GM21529 (cell line): ENCODE measurements at regions not wholly inside any gene's neighbourhood (a gene's known extent, or its start where the extent isn't known, plus 50 kb on each side); places are given as distances from the start of the nearest gene placed in this dataset.
"Not testable (repeated sequence)": the region's sequence is repeated elsewhere in the genome, so short reads cannot be mapped to it uniquely, and the experiment has no call there.

Experiments used
- ATAC-seq: cut with Tn5 transposase; IDR thresholded peaks from one replicate; pipeline ENCODE4 v1.9.1; 2021; ENCODE audit not compliant: unreplicated experiment

DNA sequence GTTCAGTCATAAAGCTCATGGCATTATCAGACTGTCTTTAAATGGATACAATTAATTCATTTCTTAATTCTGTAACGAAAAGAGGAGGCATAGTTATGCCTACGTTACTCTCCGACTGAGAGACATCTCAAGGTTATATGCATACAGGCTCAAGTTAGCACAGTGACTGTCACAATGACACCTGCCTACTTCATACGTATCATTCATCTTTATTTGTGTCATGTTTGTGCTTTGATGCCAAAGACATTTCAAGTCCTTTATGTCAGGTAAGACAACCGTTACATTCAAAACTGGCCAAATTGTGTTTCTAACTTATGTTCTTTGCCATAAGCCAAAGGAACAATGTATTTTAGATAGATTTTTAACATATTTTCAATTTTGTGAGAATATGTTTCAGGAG, 328.8 kb upstream of the NRG3 start:
- ATAC-seq = no peak

GRCh38 chr10:81548160-81548559, 326.8 kb upstream of the NRG3 start:
- ATAC-seq = no peak

DNA sequence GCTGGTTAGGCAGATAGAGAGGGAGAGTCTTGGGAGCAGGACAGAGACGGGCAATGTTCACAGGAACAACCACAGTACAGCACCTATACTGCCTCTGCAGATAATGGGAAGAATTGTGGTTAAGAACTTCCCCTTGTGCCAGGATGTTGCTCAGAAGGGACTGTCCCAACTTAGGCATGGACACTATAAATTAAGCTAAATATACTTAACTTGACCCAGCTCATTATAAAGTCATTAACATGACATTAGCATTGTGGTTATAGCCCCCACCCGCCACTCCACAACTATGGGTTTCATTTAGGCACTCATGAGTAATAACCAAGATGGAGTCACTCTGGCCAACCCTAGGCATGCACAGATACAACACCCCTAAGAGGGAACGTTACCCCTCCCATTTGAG, 310.9 kb upstream of the NRG3 start:
- ATAC-seq = no peak

DNA sequence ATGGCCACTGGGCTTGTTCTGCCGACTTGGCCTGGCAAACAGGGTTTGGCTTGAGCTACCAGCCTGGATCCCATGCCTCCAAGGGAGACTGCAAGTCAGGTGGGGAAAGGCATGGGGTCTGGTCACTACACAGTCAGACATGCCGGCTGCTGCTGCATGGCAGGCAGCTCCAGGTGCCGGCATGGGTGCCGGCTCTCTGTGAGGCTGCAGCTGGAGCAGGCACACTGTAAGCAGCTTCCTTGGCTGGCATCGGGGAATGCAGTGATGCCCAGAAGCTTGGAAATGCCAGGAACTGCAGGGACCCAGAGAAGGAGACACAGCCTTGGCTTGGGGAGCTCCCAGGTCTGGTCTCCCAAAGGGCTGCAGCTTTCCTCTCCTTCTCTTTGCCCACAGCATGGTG, 305.5 kb upstream of the NRG3 start:
- ATAC-seq = no peak

DNA sequence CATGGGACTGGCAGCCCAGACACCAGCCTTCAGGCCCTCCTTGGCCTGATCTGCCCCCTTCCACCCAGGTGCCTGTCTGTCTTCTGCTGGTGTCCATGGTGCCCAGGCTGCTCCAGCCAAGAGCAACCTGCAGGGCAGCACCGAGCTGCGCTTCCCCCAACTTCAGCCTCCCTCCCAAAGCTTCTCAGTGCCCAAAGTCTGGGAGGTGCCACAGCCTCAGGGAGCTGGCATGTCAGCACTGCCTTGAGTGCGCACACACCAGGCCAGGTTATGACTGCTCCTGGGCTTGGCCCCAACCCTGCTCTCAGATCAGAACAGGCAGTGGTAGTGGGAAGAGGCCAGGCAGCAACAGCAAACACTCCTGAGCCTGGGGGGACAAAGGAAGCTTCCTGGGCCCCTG, 304.6 kb upstream of the NRG3 start:
- ATAC-seq = no peak

GRCh38 chr10:81570878-81571794, 303.9 kb upstream of the NRG3 start:
- ATAC-seq = no peak

GRCh38 chr10:81575036-81575435, 300.0 kb upstream of the NRG3 start:
- ATAC-seq = no peak

DNA sequence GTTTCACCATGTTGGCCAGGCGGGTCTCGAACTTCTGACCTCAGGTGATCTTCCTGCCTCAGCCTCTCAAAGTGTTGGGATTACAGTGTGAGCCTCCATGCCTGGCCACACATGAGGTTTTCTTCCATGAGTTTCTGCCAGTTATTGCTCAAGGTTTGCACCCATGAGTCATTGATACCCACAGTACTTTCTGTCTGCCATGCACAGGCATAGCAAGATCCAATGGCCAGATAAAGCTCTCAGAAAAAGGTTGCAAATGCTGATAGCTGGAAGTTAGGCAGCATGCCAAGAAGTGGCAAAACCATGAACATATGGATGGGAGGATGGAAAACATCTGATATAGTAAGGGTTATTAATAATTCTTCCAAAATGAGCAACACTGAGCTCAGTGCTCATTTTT, 298.7 kb upstream of the NRG3 start:
- no peak for ATAC-seq

DNA sequence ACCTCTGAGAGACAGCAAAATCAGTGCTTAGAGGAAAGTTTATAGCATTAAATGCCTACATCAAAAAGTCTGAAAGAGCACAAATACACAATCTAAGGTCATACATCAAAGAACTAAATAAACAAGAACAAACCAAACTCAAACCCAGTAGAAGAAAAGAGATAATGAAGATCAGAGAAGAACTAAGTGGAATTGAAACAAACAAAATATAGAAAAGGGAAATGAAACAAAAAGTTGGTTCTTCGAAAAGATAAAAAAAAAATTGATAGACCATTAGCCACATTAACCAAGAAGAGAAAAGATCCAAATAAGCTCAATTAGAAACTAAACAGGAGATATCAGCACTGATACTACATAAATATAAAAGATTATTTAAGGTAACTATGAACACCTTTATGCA, 280.0 kb upstream of the NRG3 start:
- no peak for ATAC-seq

GRCh38 chr10:81600185-81600584, 274.8 kb upstream of the NRG3 start:
- ATAC-seq = no peak

DNA sequence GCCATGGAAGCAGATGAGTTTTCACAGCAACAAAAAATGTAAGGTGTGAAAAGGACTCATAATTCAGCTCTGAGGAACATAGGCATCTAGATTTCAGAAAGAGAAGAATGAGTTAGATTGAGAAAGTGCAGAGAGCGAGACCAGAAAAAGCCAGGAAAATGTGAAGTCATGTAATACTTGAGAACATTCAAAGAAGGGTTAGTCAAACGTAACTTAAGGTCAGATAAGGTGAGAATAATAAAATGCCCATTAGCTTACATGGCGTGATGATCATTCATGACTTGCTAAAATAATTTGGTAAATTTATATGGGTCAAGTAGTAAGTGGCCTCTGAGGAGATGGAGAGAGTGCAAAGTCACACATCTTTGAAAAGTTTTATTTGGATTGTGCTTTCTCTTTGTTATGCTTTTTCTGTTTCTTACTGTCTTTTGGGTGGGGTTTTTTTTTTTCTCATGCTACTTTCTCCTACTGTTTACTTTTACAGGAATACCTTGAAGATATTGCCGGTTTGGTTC, 271.8 kb upstream of the NRG3 start:
- no peak for ATAC-seq

GRCh38 chr10:81644485-81644884, 230.5 kb upstream of the NRG3 start:
- ATAC-seq = not testable (repeated sequence)

DNA sequence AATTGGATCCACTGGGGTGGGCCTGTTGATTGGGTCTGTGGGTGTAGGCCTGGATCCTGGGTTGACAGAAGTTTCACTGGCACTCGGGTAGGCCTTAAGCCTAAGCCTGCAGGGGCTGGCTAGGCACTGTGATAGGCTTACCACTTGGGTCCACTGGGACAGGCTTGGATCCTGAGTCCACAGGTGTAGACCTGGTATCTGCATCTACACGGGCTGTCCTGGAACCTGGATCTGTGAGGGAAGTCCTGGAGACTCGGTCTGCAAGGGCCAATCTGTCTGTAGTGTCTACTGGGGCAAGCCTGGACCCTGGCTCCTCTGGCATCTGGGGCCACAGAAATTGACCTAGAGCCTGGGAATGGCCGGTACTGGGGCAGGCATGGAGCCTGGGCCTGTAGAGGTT, 219.0 kb upstream of the NRG3 start:
- ATAC-seq = no peak

- no peak for ATAC-seq
Observed at GRCh38 chr10:81662837-81663236, 212.2 kb upstream of the NRG3 start.

DNA sequence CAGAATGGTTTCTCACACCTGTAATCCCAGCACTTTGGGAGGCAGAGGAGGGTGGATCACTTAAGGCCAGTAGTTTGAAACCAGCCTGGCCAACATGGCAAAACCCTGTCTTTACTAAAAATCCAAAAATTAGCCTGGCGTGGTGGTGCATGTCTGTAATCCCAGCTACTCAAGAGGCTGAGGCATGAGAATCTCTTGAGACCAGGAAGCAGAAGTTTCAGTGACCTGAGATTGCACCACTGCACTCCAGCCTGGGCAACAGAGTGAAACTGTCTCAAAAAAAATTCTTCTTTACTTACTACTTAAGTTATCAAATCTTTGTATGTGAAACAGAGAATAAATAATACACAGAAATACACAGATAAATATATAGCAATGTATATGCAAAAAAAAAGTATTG, 210.2 kb upstream of the NRG3 start:
- ATAC-seq = not testable (repeated sequence)

GRCh38 chr10:81674941-81675340, 200.1 kb upstream of the NRG3 start:
- ATAC-seq = no peak

GRCh38 chr10:81679291-81679690, 195.7 kb upstream of the NRG3 start:
- no peak for ATAC-seq

DNA sequence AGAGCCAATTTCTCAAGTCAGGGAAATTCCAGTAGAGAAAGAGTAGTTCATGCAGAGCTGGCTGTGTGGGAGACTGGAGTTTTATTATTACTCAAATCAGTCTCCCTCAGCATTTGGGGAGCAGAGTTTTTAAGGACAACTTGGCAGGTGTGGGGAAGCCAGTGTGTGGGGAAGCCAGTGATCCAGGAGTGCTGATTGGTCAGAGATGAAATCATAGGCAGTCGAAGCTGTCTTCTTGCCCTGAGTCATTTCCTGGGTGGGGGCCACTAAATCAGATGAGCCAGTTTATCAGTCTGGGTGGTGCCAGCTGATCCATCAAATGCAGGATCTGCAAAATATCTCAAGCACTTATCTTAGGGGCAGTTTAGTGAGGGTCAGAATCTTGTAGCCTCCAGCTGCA, 194.6 kb upstream of the NRG3 start:
- no peak for ATAC-seq

DNA sequence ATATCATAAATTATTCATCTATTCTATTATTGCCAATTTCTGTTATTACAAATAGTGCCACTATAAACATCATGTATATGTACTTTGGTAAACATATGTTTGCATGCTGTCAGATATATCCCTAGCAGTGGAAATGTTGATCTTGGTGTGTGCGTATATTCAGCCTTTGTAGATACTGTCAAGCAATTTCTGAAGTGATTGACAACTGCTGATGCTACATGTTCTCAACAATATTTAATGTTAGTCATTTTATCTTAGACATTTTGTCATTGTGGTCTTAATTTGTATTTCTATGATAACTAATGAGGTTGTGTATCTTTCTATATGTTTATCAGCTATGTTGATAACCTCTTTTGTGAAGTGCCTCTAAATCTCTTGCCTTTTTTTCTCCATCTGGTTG, 186.5 kb upstream of the NRG3 start:
- ATAC-seq = no peak

- no peak for ATAC-seq
Observed at GRCh38 chr10:81696609-81697388, 178.2 kb upstream of the NRG3 start.

DNA sequence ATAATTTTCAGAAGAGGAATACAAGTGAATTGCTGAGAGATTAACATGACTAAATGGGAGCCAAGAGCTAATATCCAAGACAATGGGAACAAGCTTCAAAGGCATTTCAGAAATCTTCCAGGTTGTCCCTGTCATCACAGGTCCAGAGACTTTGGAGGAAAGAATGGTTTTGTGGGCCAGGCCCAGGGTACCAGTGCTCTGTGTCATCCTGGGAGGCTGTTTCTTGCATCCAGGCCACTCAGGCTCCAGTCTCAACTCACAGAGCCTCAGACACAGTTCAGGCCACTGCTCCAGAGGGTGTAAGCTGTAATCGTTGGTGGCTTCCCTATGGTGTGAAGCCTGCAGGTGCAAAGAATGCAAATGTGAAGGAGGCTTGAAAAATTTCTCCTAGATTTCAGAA, 170.4 kb upstream of the NRG3 start:
- no peak for ATAC-seq

DNA sequence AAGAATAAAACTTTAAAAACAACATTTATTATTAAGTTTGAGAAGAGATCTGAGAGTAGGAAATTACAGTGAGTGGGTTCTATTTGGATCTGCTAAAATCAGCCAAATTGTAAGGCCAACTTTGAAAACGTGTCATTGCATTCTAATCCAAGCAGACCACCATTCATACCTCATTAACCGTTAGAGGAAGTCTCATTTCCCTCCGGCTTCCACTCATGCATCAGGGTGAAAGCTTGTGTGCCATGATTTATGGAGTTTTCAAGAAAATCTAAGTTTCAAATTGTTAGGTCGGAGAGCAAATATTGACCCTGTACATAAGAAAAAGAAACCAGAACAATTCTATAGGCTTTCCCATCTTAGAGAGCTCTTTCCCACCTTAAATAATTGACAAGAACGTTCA, 166.6 kb upstream of the NRG3 start:
- ATAC-seq = no peak
